ENCODE measurements at regions not wholly inside any gene's neighbourhood (a gene's known extent, or its start where the extent isn't known, plus 50 kb on each side); places are given as distances from the start of the nearest gene placed in this dataset.

DNA sequence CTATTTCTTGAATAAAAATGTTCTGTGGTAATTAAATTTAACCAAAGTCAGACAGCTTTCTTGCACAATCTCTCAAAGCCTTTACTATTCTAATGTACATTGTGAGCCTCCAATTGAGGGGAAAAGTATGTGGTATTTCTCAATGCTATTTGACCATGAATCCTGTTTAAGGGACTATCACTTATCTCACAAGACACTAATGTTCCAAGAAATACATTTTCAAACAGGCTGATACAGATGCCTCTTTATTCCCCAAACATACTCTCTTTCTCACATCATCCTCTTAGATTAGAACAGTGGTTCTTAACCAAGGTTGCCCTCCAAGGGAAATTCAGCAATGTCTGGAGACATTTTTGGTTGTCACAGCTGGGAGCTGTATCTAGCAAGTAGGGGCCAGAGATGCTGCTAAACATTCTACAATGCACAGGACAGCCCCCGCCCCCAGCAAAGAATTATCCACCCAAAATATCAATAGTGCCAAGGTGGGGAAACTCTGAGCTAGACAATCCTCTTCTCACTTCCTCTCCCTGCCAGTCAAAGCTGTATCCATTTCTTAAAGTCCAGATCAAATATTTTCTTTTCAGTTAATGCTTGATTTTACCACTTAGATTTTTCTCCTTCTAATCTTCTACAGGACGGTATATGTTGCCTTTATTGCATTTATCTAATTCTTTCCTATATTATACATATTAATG, 129.2 kb upstream of the TRIM2 start:
- TF ChIP-seq RNF2 (IDR thresholded peaks at IDR 0.05; ENCODE audit: borderline replicate concordance, low read depth) (no peak), POLR2A (IDR thresholded peaks at IDR 0.05; ENCODE audit: low read length) (no peak), MYC (IDR thresholded peaks at IDR 0.05; ENCODE audit: borderline replicate concordance, low read length) (no peak), EP300 (IDR thresholded peaks at IDR 0.05) (no peak), BHLHE40 (IDR thresholded peaks at IDR 0.05; ENCODE audit: low read depth, low read length) (no peak), CBX2 (IDR thresholded peaks at IDR 0.05; ENCODE audit: borderline replicate concordance, low read depth) (no peak), NPAS2 (CRISPR knock-in tag; IDR thresholded peaks at IDR 0.05; ENCODE audit: borderline replicate concordance) (no peak)
- TF ChIP-seq, protein P1, sequence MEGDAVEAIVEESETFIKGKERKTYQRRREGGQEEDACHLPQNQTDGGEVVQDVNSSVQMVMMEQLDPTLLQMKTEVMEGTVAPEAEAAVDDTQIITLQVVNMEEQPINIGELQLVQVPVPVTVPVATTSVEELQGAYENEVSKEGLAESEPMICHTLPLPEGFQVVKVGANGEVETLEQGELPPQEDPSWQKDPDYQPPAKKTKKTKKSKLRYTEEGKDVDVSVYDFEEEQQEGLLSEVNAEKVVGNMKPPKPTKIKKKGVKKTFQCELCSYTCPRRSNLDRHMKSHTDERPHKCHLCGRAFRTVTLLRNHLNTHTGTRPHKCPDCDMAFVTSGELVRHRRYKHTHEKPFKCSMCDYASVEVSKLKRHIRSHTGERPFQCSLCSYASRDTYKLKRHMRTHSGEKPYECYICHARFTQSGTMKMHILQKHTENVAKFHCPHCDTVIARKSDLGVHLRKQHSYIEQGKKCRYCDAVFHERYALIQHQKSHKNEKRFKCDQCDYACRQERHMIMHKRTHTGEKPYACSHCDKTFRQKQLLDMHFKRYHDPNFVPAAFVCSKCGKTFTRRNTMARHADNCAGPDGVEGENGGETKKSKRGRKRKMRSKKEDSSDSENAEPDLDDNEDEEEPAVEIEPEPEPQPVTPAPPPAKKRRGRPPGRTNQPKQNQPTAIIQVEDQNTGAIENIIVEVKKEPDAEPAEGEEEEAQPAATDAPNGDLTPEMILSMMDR (IDR thresholded peaks at IDR 0.05) = no peak
- TF ChIP-seq, protein P2, sequence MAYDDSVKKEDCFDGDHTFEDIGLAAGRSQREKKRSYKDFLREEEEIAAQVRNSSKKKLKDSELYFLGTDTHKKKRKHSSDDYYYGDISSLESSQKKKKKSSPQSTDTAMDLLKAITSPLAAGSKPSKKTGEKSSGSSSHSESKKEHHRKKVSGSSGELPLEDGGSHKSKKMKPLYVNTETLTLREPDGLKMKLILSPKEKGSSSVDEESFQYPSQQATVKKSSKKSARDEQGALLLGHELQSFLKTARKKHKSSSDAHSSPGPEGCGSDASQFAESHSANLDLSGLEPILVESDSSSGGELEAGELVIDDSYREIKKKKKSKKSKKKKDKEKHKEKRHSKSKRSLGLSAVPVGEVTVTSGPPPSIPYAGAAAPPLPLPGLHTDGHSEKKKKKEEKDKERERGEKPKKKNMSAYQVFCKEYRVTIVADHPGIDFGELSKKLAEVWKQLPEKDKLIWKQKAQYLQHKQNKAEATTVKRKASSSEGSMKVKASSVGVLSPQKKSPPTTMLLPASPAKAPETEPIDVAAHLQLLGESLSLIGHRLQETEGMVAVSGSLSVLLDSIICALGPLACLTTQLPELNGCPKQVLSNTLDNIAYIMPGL (CRISPR knock-in tag; IDR thresholded peaks at IDR 0.05; ENCODE audit: borderline replicate concordance) = no peak
- TF ChIP-seq, protein P3, sequence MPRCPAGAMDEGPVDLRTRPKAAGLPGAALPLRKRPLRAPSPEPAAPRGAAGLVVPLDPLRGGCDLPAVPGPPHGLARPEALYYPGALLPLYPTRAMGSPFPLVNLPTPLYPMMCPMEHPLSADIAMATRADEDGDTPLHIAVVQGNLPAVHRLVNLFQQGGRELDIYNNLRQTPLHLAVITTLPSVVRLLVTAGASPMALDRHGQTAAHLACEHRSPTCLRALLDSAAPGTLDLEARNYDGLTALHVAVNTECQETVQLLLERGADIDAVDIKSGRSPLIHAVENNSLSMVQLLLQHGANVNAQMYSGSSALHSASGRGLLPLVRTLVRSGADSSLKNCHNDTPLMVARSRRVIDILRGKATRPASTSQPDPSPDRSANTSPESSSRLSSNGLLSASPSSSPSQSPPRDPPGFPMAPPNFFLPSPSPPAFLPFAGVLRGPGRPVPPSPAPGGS (IDR thresholded peaks at IDR 0.05) = no peak
